MV-4-11 (cell line): ENCODE measurements at regions not wholly inside any gene's neighbourhood (a gene's known extent, or its start where the extent isn't known, plus 50 kb on each side); places are given as distances from the start of the nearest gene placed in this dataset.

Experiments used
- DNase-seq: peaks from one replicate; lab custom pipeline; 2025; lab: John Stamatoyannopoulos, UW

DNA sequence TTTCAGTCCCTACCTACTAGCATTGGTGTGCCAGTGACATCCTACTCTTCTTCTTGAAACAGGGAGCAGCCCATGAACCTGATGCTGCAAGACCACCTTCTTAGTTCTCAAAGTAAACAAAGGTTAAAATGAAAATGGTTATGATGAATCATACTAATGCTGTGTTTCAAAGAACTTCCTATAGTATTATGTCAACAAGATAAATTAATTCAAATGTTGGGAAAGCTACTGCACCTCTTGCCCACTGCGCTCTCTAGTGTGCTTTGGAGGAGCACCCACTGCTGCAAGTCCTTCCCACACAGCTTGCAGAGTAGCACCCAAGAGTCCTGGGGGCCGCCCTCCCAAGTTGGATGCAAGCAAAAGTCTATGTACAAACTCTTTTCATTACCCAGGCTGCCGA lies 81.1 kb downstream of the CD200R1L start:
- DNase-seq, result no peak

DNA sequence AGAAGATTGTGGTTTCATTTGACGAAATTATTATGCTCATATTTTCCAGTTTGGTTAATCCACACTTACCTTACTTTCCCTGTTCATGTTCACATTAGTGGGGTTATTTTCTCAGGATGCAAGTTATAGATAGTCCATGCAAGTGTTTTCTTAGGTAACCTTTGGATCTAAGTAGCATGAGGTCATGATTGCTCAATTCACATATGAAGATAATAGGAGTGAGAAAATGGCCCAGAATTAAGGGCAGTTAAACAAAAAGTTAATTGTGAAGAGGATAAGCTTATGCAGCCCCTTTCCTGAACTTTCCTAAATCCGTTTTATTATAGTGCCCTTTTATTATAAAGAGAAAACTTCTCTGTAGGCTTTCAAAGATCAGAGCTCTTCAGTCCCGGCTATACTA lies 83.4 kb downstream of the CD200R1L start:
- DNase-seq, result no peak

DNA sequence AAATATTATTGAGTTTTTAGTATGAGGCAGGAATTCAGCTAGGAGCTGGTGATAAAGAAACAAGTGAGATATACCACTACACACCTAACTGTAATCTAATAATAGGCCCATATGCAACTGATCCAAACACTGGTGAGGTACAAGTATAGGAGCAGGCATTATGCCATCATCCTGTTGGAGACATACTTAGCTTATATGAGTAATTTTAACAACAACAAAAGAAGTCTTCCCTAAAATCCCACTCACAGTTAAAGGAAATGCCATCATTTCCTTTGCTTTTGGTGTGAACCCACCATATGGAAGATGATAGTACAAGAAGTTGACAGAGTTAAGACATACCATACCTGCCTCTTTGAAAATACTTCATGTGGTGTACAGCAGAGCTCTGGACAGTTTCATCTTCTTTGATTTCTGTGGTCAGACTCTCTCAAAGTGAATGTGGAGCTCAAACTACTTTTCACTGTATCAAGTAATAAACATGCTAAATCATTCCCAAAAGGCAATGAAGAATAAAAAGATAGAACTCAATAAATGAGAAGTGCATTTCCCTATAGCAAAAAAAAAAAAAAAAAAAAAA lies 85.5 kb downstream of the CD200R1L start:
- DNase-seq, result no peak

DNA sequence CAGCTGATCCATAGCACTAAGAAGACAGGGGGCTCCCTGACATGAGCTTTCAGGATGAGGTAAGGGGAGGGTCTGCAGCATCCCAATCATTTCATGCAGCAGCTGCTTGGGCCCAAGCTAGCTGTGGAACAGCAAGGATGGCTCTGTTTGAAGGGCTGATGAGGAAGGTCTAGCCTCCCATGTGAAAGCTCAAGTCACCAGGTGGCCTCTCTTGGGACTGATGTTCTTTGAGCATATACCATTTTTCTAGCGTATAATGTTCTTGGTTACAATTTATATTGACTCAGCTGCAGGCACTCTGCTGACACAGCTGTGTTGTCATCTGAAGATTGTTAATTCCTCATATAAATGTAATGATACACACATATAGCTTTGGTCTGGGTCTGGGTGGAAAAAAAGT lies 87.0 kb downstream of the CD200R1L start:
- no peak for DNase-seq

DNA sequence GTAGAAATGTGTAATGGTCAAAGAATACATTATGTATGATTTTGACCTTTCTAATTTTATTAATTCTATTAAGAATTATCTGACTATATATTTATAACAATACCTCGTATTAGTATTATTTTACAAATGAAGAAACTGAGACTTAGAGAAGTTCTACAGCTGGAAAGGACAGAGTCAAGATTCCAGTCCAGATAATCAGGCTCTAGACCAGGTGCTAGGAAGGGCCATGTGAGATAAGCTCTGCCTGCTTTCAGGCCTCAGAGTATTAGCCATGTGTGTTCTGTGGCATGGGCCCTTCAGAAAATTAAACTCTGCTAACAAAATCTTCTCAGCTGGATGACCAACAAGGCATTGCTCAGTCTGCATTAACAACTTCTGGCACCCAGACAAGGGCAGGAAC lies 87.5 kb downstream of the CD200R1L start:
- DNase-seq, result no peak

DNA sequence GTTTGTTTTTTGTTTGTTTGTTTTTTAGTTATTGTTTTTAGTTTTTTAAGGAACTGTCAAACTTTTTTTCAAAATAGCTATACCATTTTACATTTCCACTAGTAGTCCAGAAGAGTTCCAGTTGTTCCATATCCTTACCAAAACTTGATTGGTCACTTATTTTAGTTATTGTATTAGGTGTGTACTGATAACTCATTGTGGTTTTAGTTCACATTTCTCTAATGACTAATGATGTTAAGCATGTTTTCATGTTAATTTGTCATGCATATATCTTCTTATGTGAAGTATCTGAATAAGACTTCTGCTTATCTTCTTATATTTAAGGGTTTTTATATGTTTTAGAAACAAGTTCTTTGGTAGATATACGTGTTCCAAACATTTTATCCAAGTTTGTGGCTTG lies 89.5 kb downstream of the CD200R1L start:
- no peak for DNase-seq

DNA sequence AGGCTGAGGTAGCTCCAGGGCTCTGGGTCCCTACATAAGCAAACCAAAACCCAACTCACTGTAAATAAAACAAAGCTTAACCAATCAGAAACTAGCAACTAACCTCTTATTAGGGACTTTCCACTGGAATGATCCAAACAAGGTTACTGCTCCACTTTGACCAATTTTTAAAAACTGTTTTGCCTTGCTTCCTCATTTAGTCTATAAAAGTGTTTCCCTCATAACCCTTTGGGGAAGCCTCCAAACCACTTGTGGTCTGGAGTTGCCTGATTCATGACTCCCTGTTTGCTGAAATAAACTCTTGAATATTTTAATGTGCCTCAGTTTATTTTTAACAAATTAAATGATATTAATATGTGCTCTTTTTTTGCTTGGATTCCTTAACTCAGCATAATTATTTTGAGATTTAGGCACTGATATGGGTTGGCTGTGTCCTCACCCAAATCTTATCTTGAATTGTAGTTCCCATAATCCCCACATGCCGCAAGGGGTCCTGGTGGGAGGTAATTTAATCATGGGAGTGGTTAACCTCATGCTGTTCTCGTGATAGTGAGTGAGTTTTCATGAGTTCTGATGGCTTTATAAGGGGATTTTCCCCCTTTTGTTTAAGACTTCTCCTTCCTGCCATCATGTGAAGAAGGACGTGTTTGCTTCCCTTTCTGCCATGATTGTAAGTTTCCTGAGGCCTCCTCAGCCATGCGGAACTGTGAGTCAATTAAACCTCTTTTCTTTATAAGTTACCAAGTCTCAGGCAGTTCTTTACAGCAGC lies 90.6 kb downstream of the CD200R1L start:
- DNase-seq, result peak; percentile 95

DNA sequence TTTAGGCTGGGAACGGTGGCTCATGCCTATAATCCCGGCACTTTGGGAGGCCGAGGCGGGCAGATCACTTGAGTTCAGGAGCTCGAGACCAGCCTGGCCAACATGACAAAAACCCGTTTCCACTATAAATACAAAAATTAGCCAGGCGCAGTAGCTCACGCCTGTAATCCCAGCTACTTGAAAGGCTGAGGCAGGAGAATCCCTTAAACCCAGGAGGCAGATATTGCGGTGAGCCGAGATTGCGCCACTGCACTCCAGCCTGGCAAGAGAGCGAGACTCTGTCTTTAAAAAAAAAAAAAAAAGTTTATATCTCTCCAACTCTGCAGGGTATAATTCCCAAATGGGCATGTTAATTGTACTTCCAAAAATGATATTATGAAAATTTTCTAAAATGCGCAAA lies 91.6 kb downstream of the CD200R1L start:
- peak; percentile 67 for DNase-seq

DNA sequence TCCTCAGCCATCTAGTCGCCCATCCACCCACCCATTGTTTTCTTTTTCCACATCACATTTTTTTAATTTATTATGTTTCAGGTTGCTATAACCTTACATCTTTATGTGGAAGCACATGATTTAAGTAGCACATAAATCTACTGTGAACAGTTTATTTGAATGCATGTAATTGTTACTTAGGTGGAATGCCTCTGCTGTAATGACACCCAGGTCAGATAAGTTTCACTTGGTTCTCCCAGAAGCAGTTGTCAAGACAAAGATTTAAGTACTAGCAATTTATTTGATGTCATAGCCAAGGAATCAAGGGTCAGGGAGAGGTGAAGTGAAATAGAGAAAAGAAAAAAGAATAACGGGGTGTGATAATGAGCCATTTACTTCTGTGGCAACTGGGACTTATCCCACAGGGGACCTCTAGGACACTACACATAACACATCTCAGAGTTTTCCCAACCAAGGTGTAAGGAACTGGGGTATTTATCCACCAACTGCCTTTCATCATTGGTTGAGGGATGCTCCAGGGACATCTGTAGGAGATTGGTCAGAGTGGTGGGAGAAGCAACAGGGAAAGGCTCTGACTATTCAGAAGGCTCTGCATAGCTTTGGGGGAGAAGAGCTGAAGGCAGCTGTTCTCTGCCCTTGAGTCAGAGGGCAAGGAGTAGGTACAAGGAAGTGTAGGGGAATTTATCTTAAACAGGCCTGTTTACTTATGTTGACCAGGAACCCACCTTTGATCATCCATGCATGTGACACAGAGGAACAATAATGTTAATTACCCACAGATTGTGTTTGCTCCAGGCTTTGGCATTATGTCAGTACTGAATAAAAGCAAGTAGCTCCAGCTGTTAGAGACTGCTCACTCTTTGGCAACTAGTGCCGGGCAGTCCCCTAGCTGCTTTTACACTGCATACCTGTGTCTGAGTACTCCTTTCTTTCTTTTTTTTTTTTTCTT lies 94.8 kb downstream of the CD200R1L start:
- no peak for DNase-seq

DNA sequence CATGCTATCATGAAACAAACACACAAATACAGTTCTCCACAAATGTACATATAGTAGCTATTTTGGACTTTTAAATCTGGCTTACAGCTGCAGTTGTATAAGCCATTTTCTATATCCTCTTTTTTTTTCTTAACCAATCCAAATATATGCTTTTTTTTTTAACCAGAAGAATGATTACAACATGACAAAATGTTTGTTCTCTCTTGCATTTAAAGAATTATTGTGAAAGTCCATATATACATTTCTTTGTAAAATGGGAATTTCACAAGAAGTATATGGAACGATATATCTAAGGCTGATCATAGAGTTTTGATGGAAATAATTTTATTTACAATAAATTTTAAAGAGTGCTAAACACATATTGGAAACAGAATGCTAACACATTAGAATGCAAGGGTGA lies 95.6 kb downstream of the CD200R1L start:
- peak; percentile 51 for DNase-seq

DNA sequence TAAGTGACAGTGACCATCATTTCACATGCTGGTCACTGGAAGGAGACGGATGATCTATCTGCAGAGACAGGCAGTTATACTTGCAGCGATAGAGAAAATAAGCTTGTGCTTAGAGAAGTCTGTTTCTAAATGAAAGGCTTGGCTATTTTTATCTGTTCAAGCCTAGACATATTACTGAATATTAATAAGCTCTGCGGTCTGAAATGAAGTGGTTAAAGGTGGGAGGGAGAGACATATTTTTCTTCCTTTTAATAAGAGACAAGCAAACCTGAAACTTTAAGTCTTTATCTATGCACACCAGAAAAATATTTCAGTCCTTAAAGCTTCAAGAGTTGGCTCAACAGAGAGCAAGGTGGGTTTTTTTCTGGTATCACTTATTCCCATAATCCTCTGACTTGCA lies 99.0 kb downstream of the CD200R1L start:
- no peak for DNase-seq

DNA sequence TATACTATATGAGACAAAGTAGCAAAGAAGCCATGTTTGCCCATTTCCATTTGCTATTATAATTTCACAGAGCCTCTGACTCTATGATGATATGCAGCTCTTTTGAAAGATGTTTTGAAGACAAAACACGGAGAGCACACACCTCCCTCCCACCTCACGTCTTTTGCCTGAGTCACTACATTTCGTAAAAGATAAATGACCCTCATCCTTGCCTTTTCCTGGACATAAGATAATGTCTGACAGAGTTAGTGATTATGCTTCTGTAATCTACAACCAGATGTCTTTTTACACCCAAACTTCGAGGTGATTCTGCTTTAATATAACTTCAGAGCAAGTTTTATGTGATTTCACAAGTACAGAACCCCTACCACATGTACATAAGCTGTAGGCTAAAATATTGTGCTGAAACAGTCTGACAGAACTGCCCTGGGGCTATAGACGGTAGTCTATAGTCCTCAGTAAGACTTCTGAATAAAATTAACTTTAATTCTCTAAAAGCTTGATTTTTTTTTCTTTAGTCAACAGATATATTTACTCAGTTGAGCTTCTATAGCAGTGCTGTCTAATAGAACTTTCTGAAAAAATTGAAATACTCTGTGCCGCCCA lies 99.9 kb downstream of the CD200R1L start:
- no peak for DNase-seq

DNA sequence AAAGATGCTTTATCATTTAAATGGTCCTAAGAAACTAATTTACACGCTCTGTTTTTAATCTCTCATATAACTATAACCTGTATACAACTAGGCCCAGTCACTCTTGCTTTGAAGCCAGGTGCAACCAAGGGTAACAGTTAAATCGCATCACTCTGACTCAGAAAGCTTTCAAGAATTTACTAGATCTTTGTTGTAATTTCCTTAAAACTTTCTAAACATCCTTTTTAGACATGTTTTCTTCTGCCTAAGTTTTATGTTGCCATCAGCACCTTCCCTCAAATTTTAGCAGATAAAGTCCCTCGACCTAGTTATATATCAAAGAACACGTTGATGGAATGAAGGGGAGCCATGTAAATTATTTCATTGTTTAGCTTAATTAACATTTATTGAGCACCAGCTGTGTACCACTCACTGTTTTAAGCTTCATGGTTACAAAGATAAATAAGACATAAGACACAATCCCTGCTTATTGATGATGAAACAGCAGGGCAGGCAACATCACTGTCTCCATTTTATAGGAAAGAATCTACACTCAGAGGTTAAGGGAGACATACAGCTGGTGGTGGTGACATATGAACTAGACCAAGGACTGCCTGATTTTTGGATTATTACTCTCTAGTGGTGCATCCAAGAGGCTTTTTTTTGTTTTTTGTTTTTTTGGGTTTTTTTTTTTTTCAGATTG lies 101.0 kb downstream of the CD200R1L start:
- no peak for DNase-seq

DNA sequence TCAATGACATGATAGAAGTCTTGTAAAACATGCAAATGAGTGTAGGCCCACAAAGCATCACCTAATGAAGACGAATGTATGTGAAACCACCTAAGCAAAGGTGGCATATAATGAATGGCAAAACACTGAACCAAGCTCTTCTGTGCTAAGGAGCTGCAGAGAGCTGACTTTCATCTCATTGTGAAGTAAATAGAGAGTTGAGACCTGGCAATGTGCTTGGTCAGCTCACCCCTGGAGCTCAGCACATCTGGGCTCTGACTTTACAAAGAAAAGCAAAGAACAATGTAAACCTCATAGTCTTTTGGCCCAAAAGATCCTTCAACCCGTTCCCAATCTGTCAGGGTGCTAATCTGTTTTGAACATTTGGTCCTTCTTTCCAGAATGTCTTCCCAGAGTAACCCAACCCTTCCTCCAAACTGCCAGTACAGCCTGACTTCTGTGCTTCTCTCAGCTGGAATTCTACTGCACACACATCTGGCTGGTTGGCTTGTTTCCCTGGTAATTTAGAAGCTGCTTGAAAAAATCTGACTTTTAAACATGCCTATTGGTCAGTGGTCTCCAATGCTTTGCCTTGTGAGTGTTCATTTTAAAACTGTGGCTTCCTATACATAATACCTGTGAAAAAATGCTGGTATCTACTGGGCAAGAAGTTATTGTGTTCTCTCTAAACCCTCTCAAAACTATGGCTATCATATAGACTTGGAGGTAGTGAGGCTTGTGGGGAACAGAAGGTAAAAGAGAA lies 101.7 kb downstream of the CD200R1L start:
- DNase-seq, result no peak

DNA sequence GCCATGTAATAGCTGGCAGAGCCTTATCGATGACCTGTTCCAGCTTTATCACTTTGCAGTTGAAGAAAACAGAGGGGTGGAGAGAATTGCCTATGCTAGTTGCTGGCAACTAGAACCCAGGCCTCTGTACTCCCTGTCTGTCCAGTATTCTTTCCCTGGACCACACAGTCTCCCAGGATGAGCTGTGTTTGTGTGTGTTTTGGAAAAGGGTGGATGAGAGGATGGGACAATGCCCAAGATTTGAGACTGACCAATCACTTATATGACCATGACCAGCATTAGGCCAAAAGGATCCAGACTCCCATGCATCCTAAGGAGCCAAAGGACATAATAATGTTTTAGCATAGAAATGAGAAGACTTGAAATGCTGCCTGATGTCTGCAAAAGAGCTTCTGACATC lies 102.6 kb downstream of the CD200R1L start:
- no peak for DNase-seq

DNA sequence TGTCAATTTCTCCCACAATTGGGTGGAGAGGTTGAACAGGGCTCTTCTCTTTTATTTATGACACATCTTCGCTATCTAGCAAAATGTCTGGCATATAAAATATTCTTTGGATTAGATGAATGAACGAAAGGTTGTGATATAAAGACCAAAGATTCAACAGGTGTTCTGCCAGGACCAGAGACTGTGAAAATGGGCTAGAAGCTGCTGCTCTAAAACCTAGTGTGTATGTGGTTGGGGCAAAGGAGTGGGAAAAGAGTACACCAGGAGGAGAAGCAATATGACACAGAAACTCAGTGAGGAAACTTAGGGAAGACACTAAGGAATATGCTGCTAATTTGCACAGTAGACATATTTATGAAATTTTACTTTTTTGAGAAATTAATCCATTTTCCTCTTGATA lies 102.0 kb upstream of the CCDC80 start:
- DNase-seq, result no peak

DNA sequence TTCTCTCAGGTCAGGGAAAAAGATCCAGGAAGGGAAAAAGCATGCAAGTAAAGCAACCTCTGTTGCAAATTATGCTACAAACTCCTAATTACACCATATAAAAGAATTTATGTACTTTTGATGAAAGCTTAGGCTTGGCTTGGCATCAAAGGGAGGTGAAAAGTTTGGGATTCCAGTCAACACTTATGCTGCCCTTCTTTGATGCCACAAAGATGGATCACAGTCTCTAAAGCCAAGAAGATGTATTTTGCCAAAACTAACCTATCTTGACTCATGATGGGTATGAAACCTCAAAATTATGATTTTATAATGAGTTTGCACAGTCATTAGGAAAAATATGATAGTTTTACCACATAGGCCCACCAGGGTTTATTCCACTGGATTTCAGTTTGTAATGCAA lies 101.0 kb upstream of the CCDC80 start:
- DNase-seq, result no peak

DNA sequence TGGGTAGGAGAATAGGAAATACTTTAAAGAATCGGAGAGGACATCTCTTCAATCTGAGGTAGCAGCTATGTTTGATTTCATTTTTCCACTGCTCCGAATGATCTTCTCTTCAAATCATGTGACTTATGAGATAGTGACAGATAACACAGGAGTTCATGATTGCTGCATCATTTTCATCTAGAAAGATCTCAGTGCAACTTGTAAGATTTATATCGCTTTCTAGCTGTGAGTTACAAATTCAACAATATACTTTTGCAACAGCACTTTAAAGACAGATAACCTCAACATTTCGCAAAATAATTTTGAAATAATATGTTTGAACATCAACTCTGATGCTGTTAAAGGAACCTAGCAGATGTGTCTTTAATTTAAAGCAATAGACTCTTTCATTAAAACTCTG lies 99.9 kb upstream of the CCDC80 start:
- DNase-seq, result peak; percentile 39

DNA sequence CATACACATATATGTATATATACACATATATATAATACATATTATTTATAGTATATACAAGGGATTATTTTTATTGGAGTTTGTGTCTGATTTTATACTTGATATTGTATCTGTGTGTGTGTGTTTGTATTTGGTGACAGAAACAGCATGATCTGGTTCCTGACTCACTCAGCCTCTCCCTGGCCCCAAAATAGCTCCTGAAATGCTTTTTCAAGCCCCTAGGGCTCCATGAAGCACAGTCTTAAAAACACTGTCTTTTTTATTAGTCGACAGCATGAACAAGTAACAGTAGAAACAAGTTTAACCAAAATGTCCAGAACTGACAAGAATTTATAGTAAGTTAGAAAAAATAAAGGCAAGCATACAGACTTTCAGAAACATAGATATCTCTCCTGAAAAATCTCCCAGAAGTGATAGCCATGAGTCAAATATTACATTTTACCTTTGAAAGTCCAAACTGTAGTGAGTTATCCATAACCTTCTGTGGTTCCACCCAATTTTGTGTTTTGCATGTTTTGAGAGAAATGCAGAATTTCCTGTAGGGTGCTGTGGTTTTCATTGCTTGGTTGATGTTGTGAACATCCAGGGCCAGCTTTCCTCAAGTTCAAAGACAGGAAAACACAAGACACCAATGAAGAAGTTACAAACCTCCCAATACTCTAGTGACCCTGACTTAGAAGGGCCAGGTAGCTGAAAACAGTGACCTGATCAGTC lies 98.5 kb upstream of the CCDC80 start:
- no peak for DNase-seq

DNA sequence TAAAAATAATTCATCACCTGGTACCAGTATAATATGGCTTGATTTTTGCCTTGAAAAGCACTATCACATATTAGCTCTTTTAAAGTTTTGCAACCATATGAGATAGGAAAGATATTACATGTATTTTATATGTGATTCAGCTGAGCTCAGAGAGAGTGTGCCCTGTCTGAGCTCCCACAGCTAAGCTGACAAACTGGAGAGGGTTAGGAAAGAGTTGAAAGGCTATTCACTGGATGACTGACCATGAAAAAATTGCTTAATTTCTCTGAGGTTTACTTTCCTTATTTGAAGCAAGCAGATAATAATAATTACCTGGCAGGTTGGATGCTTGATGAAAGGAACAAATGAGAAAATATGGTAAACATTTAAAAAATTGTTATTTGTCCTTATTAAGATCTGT lies 97.4 kb upstream of the CCDC80 start:
- no peak for DNase-seq
